Astrocyte of the cerebellum (primary cell): ENCODE measurements at regions not wholly inside any gene's neighbourhood (a gene's known extent, or its start where the extent isn't known, plus 50 kb on each side); places are given as distances from the start of the nearest gene placed in this dataset.

ENCODE experiments used
- DNase-seq: peaks from one replicate; pipeline ENCODE4 v3.0.0-alpha.2; 2011; ENCODE audit warnings: low read depth
- H3K4me3 ChIP-seq: 2 replicates; pipeline ENCODE4 v1.5.1; 2011; ENCODE audit warnings: mild to moderate bottlenecking, low read depth, low read length, moderate library complexity
- CTCF ChIP-seq: IDR thresholded peaks from 2 replicates; pipeline ENCODE4 v1.5.1; 2012; ENCODE audit warnings: low read length, low read depth, moderate library complexity, mild to moderate bottlenecking; ENCODE audit errors: missing control alignments
- in situ Hi-C: cut with HindIII; loops from 2 replicates; pipeline ENCODE4 v1.10.0; 2017; ENCODE audit warnings: low sequenced_read_pairs

- no peak for TF ChIP-seq CTCF
- no peak overlapping the region for H3K4me3 ChIP-seq
- no peak for DNase-seq
- in situ Hi-C loops = no loop called here
These were observed 599.1 kb upstream of the FAT3 start for GRCh38 chr11:91625495-91625894.

GRCh38 chr11:91624021-91624420 is 600.6 kb upstream of the FAT3 start:
- in situ Hi-C loops = no loop called here

GRCh38 chr11:91608677-91609076 is 615.9 kb upstream of the FAT3 start:
- no peak overlapping the region for H3K4me3 ChIP-seq
- in situ Hi-C loops = no loop called here
- no peak for DNase-seq
- TF ChIP-seq CTCF = no peak

More at GRCh38 chr11:91624021-91624420, 600.6 kb upstream of the FAT3 start:
- no peak for DNase-seq
- no peak overlapping the region for H3K4me3 ChIP-seq
- no peak for TF ChIP-seq CTCF

GRCh38 chr11:91596111-91596510 is 628.5 kb upstream of the FAT3 start:
- no peak for TF ChIP-seq CTCF
- no peak overlapping the region for H3K4me3 ChIP-seq
- DNase-seq = no peak
- in situ Hi-C loops = no loop called here

- TF ChIP-seq CTCF = no peak
- no peak overlapping the region for H3K4me3 ChIP-seq
- DNase-seq = no peak
- in situ Hi-C loops = no loop called here
These were observed 633.6 kb upstream of the FAT3 start for GRCh38 chr11:91591021-91591420.

- no peak for TF ChIP-seq CTCF
- in situ Hi-C loops = no loop called here
- DNase-seq = no peak
- H3K4me3 ChIP-seq = no peak overlapping the region
These were observed 637.5 kb upstream of the FAT3 start for GRCh38 chr11:91587131-91587530.
